Breast epithelium (tissue), 4 donors: ENCODE measurements at regions not wholly inside any gene's neighbourhood (a gene's known extent, or its start where the extent isn't known, plus 50 kb on each side); places are given as distances from the start of the nearest gene placed in this dataset.

ENCODE experiments used
- DNase-seq, 2 donors: peaks; one replicate each; pipeline ENCODE4 v3.0.0-alpha.2; 2019; ENCODE audit warnings: low spot score in 2 of 2
- H3K27ac ChIP-seq, 2 donors: fragments of 200-600 bp; sonication (generic) in 1 of 2; one replicate each; pipeline ENCODE4 v1.5.1; 2016 to 2019; ENCODE audit warnings: mild to moderate bottlenecking in 1 of 2
- H3K27me3 ChIP-seq, 2 donors: fragments of 200-600 bp; sonication (generic) in 1 of 2; one replicate each; pipeline versions ENCODE4 v1.5.1 to v1.6.0; 2017 to 2019; ENCODE audit warnings: control low read depth in 1 of 2, mild to moderate bottlenecking in 1 of 2
- H3K36me3 ChIP-seq: fragments of 200-600 bp; one replicate; pipeline ENCODE4 v1.5.1; 2019
- H3K4me1 ChIP-seq, 2 donors: fragments of 200-600 bp; sonication (generic); one replicate each; pipeline ENCODE4 v1.5.1; 2016 to 2019; ENCODE audit warnings: control low read depth in 1 of 2
- H3K4me3 ChIP-seq, 3 donors: fragments of 200-600 bp; sonication (generic); 1 replicate in 2 of 3; 2 replicates in 1 of 3; pipeline ENCODE4 v1.5.1; 2016 to 2019; ENCODE audit warnings: mild to moderate bottlenecking in 3 of 3, moderate library complexity in 2 of 3
- H3K9me3 ChIP-seq, 2 donors: fragments of 200-600 bp; sonication (generic) in 1 of 2; one replicate each; pipeline ENCODE4 v1.5.1; 2016 to 2019; ENCODE audit warnings: control low read depth in 1 of 2
- POLR2A ChIP-seq: fragments of 450-650 bp; IDR thresholded peaks from one replicate; pipeline ENCODE4 v1.6.1; 2016; ENCODE audit warnings: antibody characterized with exemption, mild to moderate bottlenecking, moderate library complexity
- POLR2AphosphoS5 ChIP-seq, 3 donors: sonication (generic); formaldehyde crosslinking; IDR thresholded peaks; one replicate each; pipeline ENCODE4 v1.6.1; 2017; ENCODE audit warnings: antibody characterized with exemption in 3 of 3
- intact Hi-C: fragments of 100-400 bp; cut with DNase I; formaldehyde crosslinking; loops from one replicate; pipeline ENCODE4 v1.15.1; 2023; ENCODE audit warnings: low total_unique reads
- TF ChIP-seq, protein P1 (sequence below), 3 donors: fragments of 450-650 bp; IDR thresholded peaks; one replicate each; pipeline ENCODE4 v1.5.1; 2016 to 2017; ENCODE audit warnings: antibody characterized with exemption in 3 of 3, mild to moderate bottlenecking in 3 of 3, moderate library complexity in 3 of 3

- no peak overlapping the region for H3K27ac ChIP-seq
- intact Hi-C loops, result no loop called here
- DNase-seq, result no peak
- no peaks in the 10 kb centered on the region for H3K36me3 ChIP-seq
- H3K4me1 ChIP-seq, result no peaks in the 10 kb centered on the region
- no peak overlapping the region for H3K4me3 ChIP-seq
- peaks cover 0 to 5% of the 10 kb centered on the region in 2 donors for H3K9me3 ChIP-seq
- H3K27me3 ChIP-seq, result no peaks in the 10 kb centered on the region
- TF ChIP-seq POLR2A (no peak), POLR2AphosphoS5 (IDR thresholded peaks at IDR 0.05) (no peak)
- TF ChIP-seq, protein P1, sequence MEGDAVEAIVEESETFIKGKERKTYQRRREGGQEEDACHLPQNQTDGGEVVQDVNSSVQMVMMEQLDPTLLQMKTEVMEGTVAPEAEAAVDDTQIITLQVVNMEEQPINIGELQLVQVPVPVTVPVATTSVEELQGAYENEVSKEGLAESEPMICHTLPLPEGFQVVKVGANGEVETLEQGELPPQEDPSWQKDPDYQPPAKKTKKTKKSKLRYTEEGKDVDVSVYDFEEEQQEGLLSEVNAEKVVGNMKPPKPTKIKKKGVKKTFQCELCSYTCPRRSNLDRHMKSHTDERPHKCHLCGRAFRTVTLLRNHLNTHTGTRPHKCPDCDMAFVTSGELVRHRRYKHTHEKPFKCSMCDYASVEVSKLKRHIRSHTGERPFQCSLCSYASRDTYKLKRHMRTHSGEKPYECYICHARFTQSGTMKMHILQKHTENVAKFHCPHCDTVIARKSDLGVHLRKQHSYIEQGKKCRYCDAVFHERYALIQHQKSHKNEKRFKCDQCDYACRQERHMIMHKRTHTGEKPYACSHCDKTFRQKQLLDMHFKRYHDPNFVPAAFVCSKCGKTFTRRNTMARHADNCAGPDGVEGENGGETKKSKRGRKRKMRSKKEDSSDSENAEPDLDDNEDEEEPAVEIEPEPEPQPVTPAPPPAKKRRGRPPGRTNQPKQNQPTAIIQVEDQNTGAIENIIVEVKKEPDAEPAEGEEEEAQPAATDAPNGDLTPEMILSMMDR (IDR thresholded peaks at IDR 0.05), result no peak
Observed at GRCh38 chr1:170460414-170461155, 71.4 kb upstream of the GORAB start.

- Histone ChIP-seq H3K9me3 (peaks cover 0 to 5% of the 10 kb centered on the region in 2 donors), H3K27ac (no peak overlapping the region), H3K27me3 (no peaks in the 10 kb centered on the region), H3K4me1 (no peaks in the 10 kb centered on the region), H3K4me3 (no peak overlapping the region), H3K36me3 (no peaks in the 10 kb centered on the region)
- intact Hi-C loops, result no loop called here
- DNase-seq, result no peak
- no peak for TF ChIP-seq POLR2AphosphoS5 (IDR thresholded peaks at IDR 0.05)
- no peak for TF ChIP-seq POLR2A
- TF ChIP-seq, protein P1 (IDR thresholded peaks at IDR 0.05), result no peak
Observed at GRCh38 chr1:170461291-170461747, 70.6 kb upstream of the GORAB start.

- Histone ChIP-seq H3K27ac (no peak overlapping the region), H3K9me3 (peaks cover 0 to 5% of the 10 kb centered on the region in 2 donors), H3K4me3 (no peak overlapping the region), H3K36me3 (no peaks in the 10 kb centered on the region), H3K4me1 (no peaks in the 10 kb centered on the region), H3K27me3 (no peaks in the 10 kb centered on the region)
- intact Hi-C loops, result no loop called here
- TF ChIP-seq, protein P1 (IDR thresholded peaks at IDR 0.05), result no peak
- TF ChIP-seq POLR2A (no peak), POLR2AphosphoS5 (IDR thresholded peaks at IDR 0.05) (no peak)
- DNase-seq, result no peak
Observed at GRCh38 chr1:170461762-170462384, 70.1 kb upstream of the GORAB start.

- Histone ChIP-seq H3K27ac (no peak overlapping the region), H3K4me3 (no peak overlapping the region), H3K4me1 (no peaks in the 10 kb centered on the region), H3K36me3 (no peaks in the 10 kb centered on the region), H3K27me3 (no peaks in the 10 kb centered on the region), H3K9me3 (no peaks in the 10 kb centered on the region)
- intact Hi-C loops, result no loop called here
- TF ChIP-seq, protein P1 (IDR thresholded peaks at IDR 0.05), result no peak
- no peak for TF ChIP-seq POLR2A
- no peak for TF ChIP-seq POLR2AphosphoS5 (IDR thresholded peaks at IDR 0.05)
- DNase-seq, result no peak
Observed at GRCh38 chr1:170470121-170470520, 61.8 kb upstream of the GORAB start.

- Histone ChIP-seq H3K4me1 (no peaks in the 10 kb centered on the region), H3K4me3 (no peak overlapping the region), H3K27ac (no peak overlapping the region), H3K9me3 (no peaks in the 10 kb centered on the region), H3K36me3 (no peaks in the 10 kb centered on the region), H3K27me3 (no peaks in the 10 kb centered on the region)
- no peak for DNase-seq
- intact Hi-C loops, result no loop called here
- TF ChIP-seq POLR2A, result no peak
- no peak for TF ChIP-seq POLR2AphosphoS5 (IDR thresholded peaks at IDR 0.05)
- TF ChIP-seq, protein P1 (IDR thresholded peaks at IDR 0.05), result no peak
Observed at GRCh38 chr1:170471398-170472053, 60.4 kb upstream of the GORAB start.
